ENCODE measurements at regions not wholly inside any gene's neighbourhood (a gene's known extent, or its start where the extent isn't known, plus 50 kb on each side); places are given as distances from the start of the nearest gene placed in this dataset.

GRCh38 chr12:22874151-22874550 is 249.2 kb downstream of the ETNK1 start:
- TF ChIP-seq CTCF (IDR thresholded peaks at IDR 0.05; ENCODE audit: low read depth, low read length, poor library complexity, severe bottlenecking) (no peak), EZH2phosphoT487 (IDR thresholded peaks at IDR 0.05; ENCODE audit: borderline replicate concordance, low read length) (no peak)
